Natural killer cell (primary cell): ENCODE measurements at regions not wholly inside any gene's neighbourhood (a gene's known extent, or its start where the extent isn't known, plus 50 kb on each side); places are given as distances from the start of the nearest gene placed in this dataset.

ENCODE experiments used
- ATAC-seq, 3 donors: fragments of 150-1000 bp in 2 of 3; fragments of 200-7000 bp in 1 of 3; cut with Tn5 transposase; 1 replicate in 1 of 3; 2 replicates in 2 of 3; pipeline ENCODE4 v1.10.0; 2021; ENCODE audit warnings: mild to moderate bottlenecking in 2 of 3, moderate library complexity in 2 of 3
- DNase-seq, 2 donors: peaks; one replicate each; pipeline versions ENCODE4 v3.0.0 to v3.0.0-alpha.2; 2013 to 2021; ENCODE audit warnings: mixed read lengths in 1 of 2
- H3K27ac ChIP-seq: one replicate; pipeline ENCODE4 v1.5.1; 2013; ENCODE audit warnings: mild to moderate bottlenecking, low read length
- H3K27me3 ChIP-seq: one replicate; pipeline ENCODE4 v1.6.1; 2013; ENCODE audit warnings: low read length; ENCODE audit not compliant: control insufficient read depth, insufficient read depth
- H3K36me3 ChIP-seq: one replicate; pipeline ENCODE4 v1.6.1; 2013; ENCODE audit warnings: low read length; ENCODE audit not compliant: control insufficient read depth, insufficient read depth
- H3K4me1 ChIP-seq: one replicate; pipeline ENCODE4 v1.6.1; 2013; ENCODE audit warnings: low read length; ENCODE audit not compliant: control insufficient read depth, insufficient read depth
- H3K4me3 ChIP-seq: one replicate; pipeline ENCODE4 v1.5.1; 2013; ENCODE audit warnings: low read length
- H3K9me3 ChIP-seq: one replicate; pipeline ENCODE4 v1.6.1; 2013; ENCODE audit warnings: low read length; ENCODE audit not compliant: control insufficient read depth, insufficient read depth
- H3K27ac Mint-ChIP-seq, 2 donors: one replicate each; pipeline ENCODE4 v1.8.0; 2022; ENCODE audit warnings: mild to moderate bottlenecking in 2 of 2, mixed read lengths in 2 of 2, moderate library complexity in 1 of 2
- H3K27me3 Mint-ChIP-seq, 2 donors: one replicate each; pipeline ENCODE4 v1.8.0; 2022; ENCODE audit warnings: low read depth in 2 of 2, mixed read lengths in 2 of 2
- H3K36me3 Mint-ChIP-seq: one replicate; pipeline ENCODE4 v1.8.0; 2022; ENCODE audit warnings: mixed read lengths
- H3K4me1 Mint-ChIP-seq, 2 donors: one replicate each; pipeline ENCODE4 v1.8.0; 2022; ENCODE audit warnings: mixed read lengths in 2 of 2
- H3K4me3 Mint-ChIP-seq: one replicate; pipeline ENCODE4 v1.8.0; 2022; ENCODE audit warnings: mild to moderate bottlenecking, moderate library complexity, mixed read lengths
- H3K9me3 Mint-ChIP-seq, 2 donors: one replicate each; pipeline ENCODE4 v1.8.0; 2022; ENCODE audit warnings: mixed read lengths in 2 of 2
- CTCF ChIP-seq: fragments of 200-600 bp; IDR thresholded peaks from one replicate; pipeline ENCODE4 v1.8.0; 2022; ENCODE audit warnings: antibody characterized with exemption
- WGBS: methylation state at CpG from one replicate; pipeline ENCODE4 v1.1.7; 2013; ENCODE audit warnings: missing lambda C conversion rate; ENCODE audit not compliant: insufficient coverage; 5-methylcytosine and 5-hydroxymethylcytosine counted together
- intact Hi-C: fragments of 100-400 bp; cut with micrococcal nuclease; formaldehyde crosslinking; loops from one replicate; pipeline ENCODE4 v1.14.2; 2022

DNA sequence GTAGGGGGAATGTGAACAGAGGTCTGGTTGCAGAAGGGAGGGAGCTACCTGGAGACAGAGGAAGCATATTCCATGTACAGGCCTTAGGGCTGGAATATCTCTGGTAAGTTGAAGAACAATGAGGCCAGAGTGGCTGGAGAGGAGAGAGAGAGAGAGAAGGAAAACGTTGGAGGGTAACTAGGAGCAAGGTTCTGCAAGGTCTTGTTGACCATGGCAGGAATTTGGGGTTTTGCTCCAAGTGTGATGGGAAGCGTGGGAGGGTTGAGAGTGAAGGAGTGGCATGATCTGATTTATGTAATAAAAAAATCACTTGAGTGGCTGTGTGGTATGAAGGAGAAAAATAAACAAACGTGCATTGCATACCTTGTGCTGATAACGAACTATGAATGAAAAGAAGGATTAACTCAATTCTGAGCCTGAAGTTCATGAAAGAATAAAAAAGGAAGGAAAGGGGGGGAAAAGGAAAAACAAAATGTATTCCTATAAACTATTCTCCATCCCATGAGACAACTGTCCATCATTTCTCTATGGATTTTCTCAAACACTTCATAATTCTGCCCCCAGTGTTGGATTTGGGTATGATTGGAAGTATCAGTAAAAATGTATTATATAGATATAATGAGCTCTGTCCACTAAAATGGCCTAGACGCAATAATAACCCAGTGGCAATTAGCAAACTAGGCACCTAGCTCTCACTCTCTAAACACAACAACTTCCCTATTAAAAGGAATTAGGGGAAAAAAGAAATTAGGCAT is 59.7 kb upstream of the PMAIP1 start:
- Mint-ChIP-seq H3K4me3 (no peak overlapping the region), H3K4me1 (peaks cover 0 to 5% of the 10 kb centered on the region in 2 donors), H3K36me3 (no peaks in the 10 kb centered on the region), H3K27me3 (peaks cover 0 to 6% of the 10 kb centered on the region in 2 donors), H3K9me3 (no peaks in the 10 kb centered on the region), H3K27ac (peak overlapping the region in 1 of 2 donors; percentile 9)
- H3K4me3 ChIP-seq, result no peak overlapping the region
- no peaks in the 10 kb centered on the region for H3K36me3 ChIP-seq
- DNase-seq (no peak), ATAC-seq (no peak)
- H3K9me3 ChIP-seq, result no peaks in the 10 kb centered on the region
- intact Hi-C loops, result loop anchor here (5.0 kb wide), 2 partner anchors 77 to 707 kb away; no protein-coding TSS in a partner anchor
- WGBS, result 81% methylated on average over 4 of the region's 5 CpGs
- peak; percentile 1 for TF ChIP-seq CTCF
- H3K27me3 ChIP-seq, result no peaks in the 10 kb centered on the region
- no peaks in the 10 kb centered on the region for H3K4me1 ChIP-seq
- no peak overlapping the region for H3K27ac ChIP-seq

GRCh38 chr18:59839246-59839645 is 60.5 kb upstream of the PMAIP1 start:
- Histone ChIP-seq H3K4me1 (no peaks in the 10 kb centered on the region), H3K4me3 (no peak overlapping the region), H3K36me3 (no peaks in the 10 kb centered on the region), H3K27me3 (no peaks in the 10 kb centered on the region), H3K27ac (no peak overlapping the region), H3K9me3 (no peaks in the 10 kb centered on the region)
- Mint-ChIP-seq H3K27ac (no peak overlapping the region), H3K9me3 (no peaks in the 10 kb centered on the region), H3K4me1 (peaks cover 0 to 5% of the 10 kb centered on the region in 2 donors), H3K27me3 (peaks cover 0 to 6% of the 10 kb centered on the region in 2 donors), H3K4me3 (no peak overlapping the region), H3K36me3 (no peaks in the 10 kb centered on the region)
- DNase-seq (no peak), ATAC-seq (no peak)
- intact Hi-C loops, result loop anchor here (5.0 kb wide), 2 partner anchors 78 to 708 kb away; no protein-coding TSS in a partner anchor
- TF ChIP-seq CTCF, result no peak
- 97% methylated on average over 2 of the region's 2 CpGs for WGBS

- no peak overlapping the region for H3K4me3 ChIP-seq
- no peaks in the 10 kb centered on the region for H3K27me3 ChIP-seq
- H3K4me3 Mint-ChIP-seq, result no peak overlapping the region
- TF ChIP-seq CTCF, result peak; percentile 92
- H3K27me3 Mint-ChIP-seq, result peaks cover 0 to 4% of the 10 kb centered on the region in 2 donors
- H3K9me3 Mint-ChIP-seq, result no peaks in the 10 kb centered on the region
- no peak overlapping the region for H3K27ac Mint-ChIP-seq
- intact Hi-C loops, result loop anchor here (1.0 to 5.0 kb wide), 4 partner anchors 67 to 710 kb away; no protein-coding TSS in a partner anchor
- H3K9me3 ChIP-seq, result no peaks in the 10 kb centered on the region
- DNase-seq (peak in 1 of 2 donors; percentile 73), ATAC-seq (peak; percentile 72 to 80 (median 75))
- no peak overlapping the region for H3K27ac ChIP-seq
- H3K4me1 Mint-ChIP-seq, result peaks cover 0 to 5% of the 10 kb centered on the region in 2 donors
- H3K4me1 ChIP-seq, result no peaks in the 10 kb centered on the region
- H3K36me3 ChIP-seq, result no peaks in the 10 kb centered on the region
- WGBS, result 25% methylated on average over 7 of the region's 7 CpGs
- no peaks in the 10 kb centered on the region for H3K36me3 Mint-ChIP-seq
Observed at GRCh38 chr18:59837586-59837985, 62.2 kb upstream of the PMAIP1 start.
